H1 (cell line): ENCODE measurements at regions not wholly inside any gene's neighbourhood (a gene's known extent, or its start where the extent isn't known, plus 50 kb on each side); places are given as distances from the start of the nearest gene placed in this dataset.

ENCODE experiments used
- CTCF ChIA-PET: fragments of 300-600 bp; sonication (Branson Sonifier 250); formaldehyde crosslinking; loops from one replicate; lab custom pipeline; 2021; ENCODE audit not compliant: partially characterized antibody; lab: Charles Lee
- POLR2A ChIA-PET: fragments of 300-600 bp; sonication (Branson Sonifier 250); formaldehyde crosslinking; loops from one replicate; lab custom pipeline; 2021; ENCODE audit warnings: inconsistent platforms; ENCODE audit not compliant: partially characterized antibody; lab: Charles Lee
- DNase-seq, 2 experiments: peaks; one replicate each; pipeline versions ENCODE4 v3.0.0 to v3.0.0-alpha.2; 2010 to 2022; ENCODE audit warnings: low spot score in 2 of 2, low read depth in 1 of 2, mixed read lengths in 1 of 2
- FAIRE-seq: peaks from 2 replicates; lab custom pipeline; 2011; peaks lifted over from hg19 to GRCh38; lab: Jason Lieb, UNC
- H2AFZ ChIP-seq: 2 replicates; pipeline ENCODE4 v1.8.1; 2012; ENCODE audit warnings: low read length, inconsistent platforms
- H2AK5ac ChIP-seq: 2 replicates; pipeline ENCODE4 v1.6.1; 2013; ENCODE audit warnings: low read depth, low read length
- H2BK120ac ChIP-seq: replicated peaks from 2 replicates; pipeline ENCODE3; 2013; ENCODE audit warnings: low read depth, low read length, inconsistent platforms
- H2BK12ac ChIP-seq: 2 replicates; pipeline ENCODE4 v1.6.1; 2013; ENCODE audit warnings: low read depth, low read length
- H2BK15ac ChIP-seq: 2 replicates; pipeline ENCODE4 v1.6.1; 2013; ENCODE audit warnings: low read length
- H2BK20ac ChIP-seq: 2 replicates; pipeline ENCODE4 v1.6.1; 2013; ENCODE audit warnings: low read length
- H2BK5ac ChIP-seq: 2 replicates; pipeline ENCODE4 v1.6.1; 2013; ENCODE audit warnings: low read depth, low read length
- H3K14ac ChIP-seq: 2 replicates; pipeline ENCODE4 v1.6.1; 2013; ENCODE audit warnings: inconsistent platforms; ENCODE audit not compliant: insufficient read length
- H3K18ac ChIP-seq: 2 replicates; pipeline ENCODE4 v1.6.1; 2013; ENCODE audit warnings: low read length; ENCODE audit errors: extremely low read depth
- H3K23ac ChIP-seq: 2 replicates; pipeline ENCODE4 v1.6.1; 2013; ENCODE audit warnings: inconsistent platforms; ENCODE audit not compliant: insufficient read length
- H3K23me2 ChIP-seq: 2 replicates; pipeline ENCODE4 v1.6.1; 2013; ENCODE audit warnings: low read depth, low read length
- H3K27ac ChIP-seq: 2 replicates; pipeline ENCODE4 v1.6.1; 2011; ENCODE audit warnings: low read depth, low read length, inconsistent platforms
- H3K27me3 ChIP-seq, 4 experiments: replicated peaks in 1 of 4; 1 replicate in 1 of 4; 2 replicates in 3 of 4; pipeline versions ENCODE4 v1.6.1 to v1.8.1; 2011 to 2013; ENCODE audit warnings: low read length in 3 of 4, mild to moderate bottlenecking in 3 of 4, inconsistent platforms in 2 of 4, mixed read lengths in 2 of 4, moderate library complexity in 1 of 4; ENCODE audit not compliant: control insufficient read depth in 3 of 4, insufficient read depth in 3 of 4; ENCODE audit errors: extremely low read depth in 1 of 4
- H3K36me3 ChIP-seq, 4 experiments: 2 replicates each; pipeline versions ENCODE4 v1.6.1 to v1.8.1; 2011 to 2013; ENCODE audit warnings: mild to moderate bottlenecking in 4 of 4, low read length in 3 of 4, moderate library complexity in 2 of 4, control low read depth in 1 of 4, inconsistent platforms in 1 of 4; ENCODE audit not compliant: insufficient read depth in 4 of 4, control insufficient read depth in 2 of 4
- H3K4ac ChIP-seq: replicated peaks from 2 replicates; pipeline ENCODE3; 2013; ENCODE audit warnings: low read length, low read depth, mixed read lengths, inconsistent platforms; ENCODE audit not compliant: insufficient read length
- H3K4me1 ChIP-seq, 4 experiments: replicated peaks in 1 of 4; 1 replicate in 1 of 4; 2 replicates in 3 of 4; pipeline versions ENCODE4 v1.6.1 to v1.8.1; 2011 to 2013; ENCODE audit warnings: low read length in 3 of 4, inconsistent platforms in 2 of 4, mixed read lengths in 1 of 4; ENCODE audit not compliant: insufficient read depth in 4 of 4, control insufficient read depth in 3 of 4
- H3K4me2 ChIP-seq, 2 experiments: 2 replicates each; pipeline versions ENCODE4 v1.6.1 to v1.8.1; 2011 to 2013; ENCODE audit warnings: low read depth in 2 of 2, low read length in 2 of 2, control low read depth in 1 of 2, inconsistent platforms in 1 of 2, mild to moderate bottlenecking in 1 of 2; ENCODE audit not compliant: insufficient read depth in 1 of 2
- H3K4me3 ChIP-seq, 4 experiments: fragments of 200-600, 300-600 bp in 1 of 4; sonication (generic), shearing (Covaris generic), sonication (Bioruptor Twin) in 1 of 4; 2 replicates each; pipeline versions ENCODE4 v1.5.1 to v1.8.1; 2011 to 2016; ENCODE audit warnings: low read length in 4 of 4, low read depth in 3 of 4, control low read depth in 2 of 4, inconsistent platforms in 2 of 4, mild to moderate bottlenecking in 2 of 4, mixed read lengths in 1 of 4, moderate library complexity in 1 of 4; ENCODE audit not compliant: insufficient read depth in 2 of 4; ENCODE audit errors: extremely low read depth in 1 of 4
- H3K56ac ChIP-seq: replicated peaks from 2 replicates; pipeline ENCODE3; 2013; ENCODE audit warnings: low read depth, mild to moderate bottlenecking, mixed read lengths, low read length, inconsistent platforms; ENCODE audit not compliant: insufficient read length
- H3K79me1 ChIP-seq: 2 replicates; pipeline ENCODE4 v1.6.1; 2013; ENCODE audit warnings: low read depth, low read length, control low read depth
- H3K79me2 ChIP-seq, 2 experiments: 2 replicates each; pipeline versions ENCODE4 v1.6.1 to v1.8.1; 2012 to 2013; ENCODE audit warnings: low read length in 2 of 2, mild to moderate bottlenecking in 2 of 2, inconsistent platforms in 1 of 2; ENCODE audit not compliant: insufficient read depth in 2 of 2, control insufficient read depth in 1 of 2
- H3K9ac ChIP-seq, 4 experiments: replicated peaks in 1 of 4; 1 replicate in 1 of 4; 2 replicates in 3 of 4; pipeline versions ENCODE4 v1.6.1 to v1.8.1; 2011 to 2013; ENCODE audit warnings: low read depth in 3 of 4, low read length in 3 of 4, control low read depth in 2 of 4, mild to moderate bottlenecking in 2 of 4, moderate library complexity in 2 of 4, inconsistent platforms in 1 of 4; ENCODE audit errors: extremely low read depth in 1 of 4
- H3K9me3 ChIP-seq, 2 experiments: 2 replicates each; pipeline versions ENCODE4 v1.6.1 to v1.8.1; 2012 to 2013; ENCODE audit warnings: mild to moderate bottlenecking in 2 of 2, moderate library complexity in 2 of 2, control low read depth in 1 of 2, inconsistent platforms in 1 of 2, low read depth in 1 of 2, low read length in 1 of 2, mixed read lengths in 1 of 2; ENCODE audit not compliant: insufficient read depth in 2 of 2
- H4K20me1 ChIP-seq, 2 experiments: replicated peaks in 1 of 2; 2 replicates each; pipeline versions ENCODE3 to v1.8.1; 2011 to 2013; ENCODE audit warnings: inconsistent platforms in 2 of 2, low read length in 2 of 2, mild to moderate bottlenecking in 1 of 2; ENCODE audit not compliant: insufficient read depth in 2 of 2, control insufficient read depth in 1 of 2
- H4K5ac ChIP-seq: 2 replicates; pipeline ENCODE4 v1.6.1; 2013; ENCODE audit warnings: low read length, low read depth, mixed read lengths, inconsistent platforms; ENCODE audit not compliant: insufficient read length
- H4K8ac ChIP-seq: 2 replicates; pipeline ENCODE4 v1.8.0; 2013; ENCODE audit warnings: mild to moderate bottlenecking, moderate library complexity, low read length, inconsistent platforms; ENCODE audit not compliant: insufficient read depth; ENCODE audit errors: extremely low read depth
- H4K91ac ChIP-seq: replicated peaks from 2 replicates; pipeline ENCODE3; 2013; ENCODE audit warnings: low read length, mixed read lengths, inconsistent platforms; ENCODE audit not compliant: insufficient read length
- SIX5 ChIP-seq: IDR thresholded peaks from 2 replicates; pipeline ENCODE4 v1.6.1; 2011; ENCODE audit warnings: mild to moderate bottlenecking, low read depth, low read length
- SP1 ChIP-seq: IDR thresholded peaks from 2 replicates; pipeline ENCODE4 v1.6.1; 2011; ENCODE audit warnings: low read depth, low read length
- WGBS, 2 experiments: shearing (Covaris generic) in 1 of 2; methylation state at CpG; one replicate each; pipeline versions ENCODE4 v1.1.6 to v1.1.7; 2013 to 2015; ENCODE audit warnings: low lambda C conversion rate in 2 of 2, mixed read lengths in 2 of 2, inconsistent platforms in 1 of 2, low coverage in 1 of 2, missing lambda C conversion rate in 1 of 2; ENCODE audit not compliant: insufficient replicate concordance in 2 of 2, insufficient coverage in 1 of 2, insufficient read length in 1 of 2; ENCODE audit errors: extremely low coverage in 1 of 2, missing lambda C conversion rate in 1 of 2; 5-methylcytosine and 5-hydroxymethylcytosine counted together
- TF ChIP-seq, protein P1 (sequence below): IDR thresholded peaks from 2 replicates; pipeline ENCODE4 v1.6.1; 2012; ENCODE audit warnings: inconsistent platforms

- Histone ChIP-seq H2AFZ (no peak overlapping the region), H3K4me2 (no peak overlapping the region), H3K14ac (no peak overlapping the region), H2AK5ac (no peak overlapping the region), H2BK12ac (no peak overlapping the region), H3K56ac (no peak overlapping the region), H3K27me3 (no peaks in the 10 kb centered on the region), H3K4ac (no peak overlapping the region), H4K8ac (no peak overlapping the region), H4K91ac (no peak overlapping the region), H3K4me1 (no peaks in the 10 kb centered on the region), H3K23ac (no peak overlapping the region), H2BK15ac (no peak overlapping the region), H3K18ac (no peak overlapping the region), H3K36me3 (peaks cover 0 to 3% (median 0%) of the 10 kb centered on the region in 4 experiments; a peak in 1 of 8 replicates), H3K4me3 (no peak overlapping the region), H4K5ac (no peak overlapping the region), H2BK120ac (no peak overlapping the region), H2BK20ac (no peak overlapping the region), H3K9ac (no peak overlapping the region), H3K9me3 (peaks cover 15 to 17% of the 10 kb centered on the region in 2 experiments), H4K20me1 (no peaks in the 10 kb centered on the region), H2BK5ac (no peak overlapping the region), H3K79me1 (no peaks in the 10 kb centered on the region), H3K23me2 (no peaks in the 10 kb centered on the region; the same call in 1 of the 2 replicates), H3K27ac (no peak overlapping the region), H3K79me2 (no peaks in the 10 kb centered on the region)
- ChIA-PET CTCF (no interaction called here), POLR2A (no interaction called here)
- WGBS, 2 experiments, result 86% methylated on average over 2 of the region's 2 CpGs; no CpG with 5 or more reads in 1 of the 2 experiments
- DNase-seq (no peak), FAIRE-seq (no peak)
- TF ChIP-seq SP1, result no peak
- TF ChIP-seq SIX5, result no peak
- TF ChIP-seq, protein P1, sequence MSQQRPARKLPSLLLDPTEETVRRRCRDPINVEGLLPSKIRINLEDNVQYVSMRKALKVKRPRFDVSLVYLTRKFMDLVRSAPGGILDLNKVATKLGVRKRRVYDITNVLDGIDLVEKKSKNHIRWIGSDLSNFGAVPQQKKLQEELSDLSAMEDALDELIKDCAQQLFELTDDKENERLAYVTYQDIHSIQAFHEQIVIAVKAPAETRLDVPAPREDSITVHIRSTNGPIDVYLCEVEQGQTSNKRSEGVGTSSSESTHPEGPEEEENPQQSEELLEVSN, result no peak
These were observed 184.2 kb upstream of the LUZP2 start for GRCh38 chr11:24312464-24313238.
